HFF-Myc (cell line): ENCODE measurements at regions not wholly inside any gene's neighbourhood (a gene's known extent, or its start where the extent isn't known, plus 50 kb on each side); places are given as distances from the start of the nearest gene placed in this dataset.

Source experiments
- DNase-seq: peaks from one replicate; pipeline ENCODE4 v3.0.0-alpha.2; 2011; ENCODE audit warnings: low read depth; ENCODE audit errors: extremely low read depth
- H3K4me3 ChIP-seq: replicated peaks from 2 replicates; pipeline ENCODE4 v1.5.1; 2011; ENCODE audit warnings: low read depth, mild to moderate bottlenecking, control low read depth, low read length
- CTCF ChIP-seq: IDR thresholded peaks from 2 replicates; pipeline ENCODE4 v1.5.1; 2012; ENCODE audit warnings: mild to moderate bottlenecking, low read depth, low read length, control low read depth; ENCODE audit errors: missing control alignments

GRCh38 chr4:155570661-155571060, 96.0 kb upstream of the GUCY1A1 start:
- H3K4me3 ChIP-seq = no peak overlapping the region
- no peak for TF ChIP-seq CTCF
- DNase-seq = no peak

- no peak for DNase-seq
- no peak for TF ChIP-seq CTCF
- no peak overlapping the region for H3K4me3 ChIP-seq
These were observed 96.6 kb upstream of the GUCY1A1 start for GRCh38 chr4:155569960-155570515.

GRCh38 chr4:155569471-155569870, 97.2 kb upstream of the GUCY1A1 start:
- no peak for TF ChIP-seq CTCF
- no peak overlapping the region for H3K4me3 ChIP-seq
- no peak for DNase-seq

- no peak for TF ChIP-seq CTCF
- no peak overlapping the region for H3K4me3 ChIP-seq
- DNase-seq = no peak
These were observed 97.9 kb upstream of the GUCY1A1 start for GRCh38 chr4:155568641-155569220.

GRCh38 chr4:155566354-155566753, 100.3 kb upstream of the GUCY1A1 start:
- TF ChIP-seq CTCF = no peak
- no peak for DNase-seq
- no peak overlapping the region for H3K4me3 ChIP-seq

- TF ChIP-seq CTCF = no peak
- H3K4me3 ChIP-seq = no peak overlapping the region
- DNase-seq = no peak
These were observed 100.9 kb upstream of the GUCY1A1 start for GRCh38 chr4:155565776-155566175.

GRCh38 chr4:155565330-155565729, 101.3 kb upstream of the GUCY1A1 start:
- no peak overlapping the region for H3K4me3 ChIP-seq
- DNase-seq = no peak
- no peak for TF ChIP-seq CTCF
